GM12878 (cell line): ENCODE measurements at regions not wholly inside any gene's neighbourhood (a gene's known extent, or its start where the extent isn't known, plus 50 kb on each side); places are given as distances from the start of the nearest gene placed in this dataset.

ENCODE experiments used
- ATAC-seq: fragments of 200-7000 bp; cut with Tn5 transposase; 3 replicates; pipeline ENCODE4 v1.9.1; 2020; ENCODE audit warnings: mild to moderate bottlenecking, moderate library complexity
- BruUV-seq: library from RNA; stranded (reverse); fragments of 400-500 nt; replicated peaks from 2 replicates; lab custom pipeline; 2021; lab: Mats Ljungman, UMichigan
- CTCF ChIA-PET: fragments of 300-600 bp; sonication (Branson Sonifier 250); formaldehyde crosslinking; extraction: SDS; loops from one replicate; lab custom pipeline; 2021; ENCODE audit warnings: inconsistent platforms; lab: Yijun Ruan, JAX
- POLR2A ChIA-PET: fragments of 350-600 bp; formaldehyde crosslinking; extraction: SDS; loops from one replicate; lab custom pipeline; 2021; ENCODE audit warnings: inconsistent platforms; lab: Charles Lee
- RAD21 ChIA-PET: fragments of 300-600 bp; sonication (Branson Sonifier 250); formaldehyde crosslinking; loops from one replicate; lab custom pipeline; 2023; ENCODE audit warnings: antibody characterized with exemption; ENCODE audit not compliant: unreplicated experiment; lab: Charles Lee
- SMC1A ChIA-PET: fragments of 300-600 bp; sonication (Branson Sonifier 250); formaldehyde crosslinking; loops from one replicate; lab custom pipeline; 2023; ENCODE audit not compliant: unreplicated experiment, uncharacterized antibody; lab: Charles Lee
- DNase-seq: peaks from one replicate; pipeline ENCODE4 v3.0.0-alpha.2; 2011; ENCODE audit warnings: low read depth, low spot score
- FAIRE-seq: peaks from 3 replicates; lab custom pipeline; 2011; peaks lifted over from hg19 to GRCh38; lab: Jason Lieb, UNC
- H2AFZ ChIP-seq: 2 replicates; pipeline ENCODE4 v1.6.0; 2011; ENCODE audit warnings: low read depth, low read length, control low read depth; ENCODE audit not compliant: control insufficient read depth
- H3K27ac ChIP-seq: 2 replicates; pipeline ENCODE4 v1.5.1; 2011; ENCODE audit warnings: control low read depth; ENCODE audit not compliant: control insufficient read depth, insufficient read depth
- H3K27me3 ChIP-seq, 2 experiments: replicated peaks in 1 of 2; 2 replicates each; pipeline versions ENCODE4 v1.6.0 to v1.6.1; 2011; ENCODE audit warnings: low read length in 1 of 2; ENCODE audit not compliant: control insufficient read depth in 2 of 2, insufficient read depth in 2 of 2
- H3K36me3 ChIP-seq, 2 experiments: 2 replicates each; pipeline ENCODE4 v1.5.1; 2011; ENCODE audit warnings: low read length in 1 of 2; ENCODE audit not compliant: control insufficient read depth in 2 of 2, insufficient read depth in 2 of 2
- H3K4me1 ChIP-seq: 2 replicates; pipeline ENCODE4 v1.6.1; 2011; ENCODE audit warnings: mild to moderate bottlenecking, low read length, moderate library complexity, mixed read lengths; ENCODE audit not compliant: control insufficient read depth, insufficient read depth
- H3K4me2 ChIP-seq: 2 replicates; pipeline ENCODE4 v1.6.0; 2011; ENCODE audit warnings: control low read depth; ENCODE audit not compliant: control insufficient read depth, insufficient read depth
- H3K4me3 ChIP-seq: fragments of 200-600 bp; sonication (generic); 2 replicates; pipeline ENCODE4 v1.5.1; 2016
- H3K79me2 ChIP-seq: 2 replicates; pipeline ENCODE4 v1.6.0; 2011; ENCODE audit warnings: low read length; ENCODE audit not compliant: control insufficient read depth, insufficient read depth
- H3K9ac ChIP-seq: 2 replicates; pipeline ENCODE4 v1.8.0; 2011; ENCODE audit warnings: low read length, control low read depth, mixed read lengths; ENCODE audit not compliant: control insufficient read depth, insufficient read depth
- H3K9me3 ChIP-seq: replicated peaks from 3 replicates; pipeline ENCODE4 v1.5.1; 2011; ENCODE audit warnings: mild to moderate bottlenecking, low read length; ENCODE audit not compliant: control insufficient read depth, insufficient read depth
- H4K20me1 ChIP-seq: 2 replicates; pipeline ENCODE4 v1.6.0; 2011; ENCODE audit not compliant: control insufficient read depth, insufficient read depth
- E2F4 ChIP-seq: IDR thresholded peaks from 2 replicates; pipeline ENCODE4 v1.6.1; 2012; ENCODE audit warnings: low read depth, low read length, improper control_type of control experiment
- NFXL1 ChIP-seq: fragments of 450-650 bp; IDR thresholded peaks from 2 replicates; pipeline ENCODE4 v1.6.1; 2017; ENCODE audit warnings: antibody characterized with exemption, mild to moderate bottlenecking, borderline replicate concordance
- NR2C1 ChIP-seq: fragments of 450-650 bp; IDR thresholded peaks from 2 replicates; pipeline ENCODE4 v1.6.1; 2017; ENCODE audit warnings: antibody characterized with exemption, mild to moderate bottlenecking, moderate library complexity
- TCF12 ChIP-seq: IDR thresholded peaks from 2 replicates; pipeline ENCODE4 v1.6.1; 2011; ENCODE audit warnings: low read depth, mild to moderate bottlenecking, low read length
- WRNIP1 ChIP-seq: IDR thresholded peaks from 2 replicates; pipeline ENCODE4 v1.6.1; 2011; ENCODE audit warnings: low read depth, low read length, improper control_type of control experiment, borderline replicate concordance
- ZNF217 ChIP-seq: fragments of 450-650 bp; IDR thresholded peaks from 2 replicates; pipeline ENCODE4 v1.6.1; 2017; ENCODE audit warnings: antibody characterized with exemption, mild to moderate bottlenecking
- ZSCAN29 ChIP-seq: fragments of 450-650 bp; IDR thresholded peaks from 2 replicates; pipeline ENCODE4 v1.6.1; 2017; ENCODE audit warnings: mild to moderate bottlenecking, moderate library complexity
- ZZZ3 ChIP-seq: IDR thresholded peaks from 2 replicates; pipeline ENCODE4 v1.6.1; 2011; ENCODE audit warnings: low read depth; ENCODE audit not compliant: control insufficient read depth, insufficient read length
- WGBS: methylation state at CpG from one replicate; pipeline ENCODE4 v1.1.6; 2016; ENCODE audit warnings: low lambda C conversion rate; ENCODE audit not compliant: insufficient replicate concordance, insufficient coverage; ENCODE audit errors: missing lambda C conversion rate; 5-methylcytosine and 5-hydroxymethylcytosine counted together
- in situ Hi-C: fragments of 300-500 bp; cut with MboI; formaldehyde crosslinking; loops from 9 replicates; pipeline ENCODE4 v1.14.3; 2018; ENCODE audit warnings: mixed read lengths
- intact Hi-C: fragments of 100-400 bp; cut with micrococcal nuclease; formaldehyde crosslinking; loops from one replicate; pipeline ENCODE4 v1.14.2; 2022; ENCODE audit not compliant: unreplicated experiment
- TF ChIP-seq, protein P1 (sequence below): fragments of 450-650 bp; IDR thresholded peaks from 2 replicates; pipeline ENCODE4 v1.6.1; 2017; ENCODE audit warnings: mild to moderate bottlenecking, moderate library complexity

DNA sequence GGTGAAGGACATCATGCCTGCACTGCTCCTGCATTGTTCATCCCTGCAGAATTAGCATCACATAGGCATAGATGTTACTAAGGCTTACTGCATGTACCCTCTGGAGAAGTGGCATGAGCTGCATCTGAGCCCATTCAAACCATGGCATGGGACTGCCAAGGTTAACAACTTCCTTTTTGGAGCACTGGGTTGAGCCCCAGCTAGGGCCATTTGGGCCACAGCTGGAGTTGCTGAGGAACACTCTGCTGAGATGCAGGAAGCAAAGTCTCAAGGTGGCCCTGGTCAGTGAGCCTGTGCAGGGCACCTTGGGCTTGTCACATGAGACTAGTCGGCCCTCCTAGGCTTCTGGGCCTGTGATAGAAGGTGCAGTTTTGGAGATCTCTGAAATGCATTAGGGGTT is 511.2 kb downstream of the C12orf50 start:
- CTCF ChIA-PET = no interaction called here
- no peaks in the 10 kb centered on the region for H3K4me1 ChIP-seq
- no peaks in the 10 kb centered on the region for H3K79me2 ChIP-seq
- WGBS = 13% methylated on average over 1 of the region's 1 CpG
- RAD21 ChIA-PET = no interaction called here
- no peaks in the 10 kb centered on the region for H4K20me1 ChIP-seq
- DNase-seq = no peak
- H3K27ac ChIP-seq = no peak overlapping the region
- no peak overlapping the region for H3K4me3 ChIP-seq
- TF ChIP-seq ZZZ3 (no peak), E2F4 (no peak), ZSCAN29 (no peak), NR2C1 (no peak), NFXL1 (no peak), TCF12 (no peak), ZNF217 (no peak), WRNIP1 (no peak)
- TF ChIP-seq, protein P1, sequence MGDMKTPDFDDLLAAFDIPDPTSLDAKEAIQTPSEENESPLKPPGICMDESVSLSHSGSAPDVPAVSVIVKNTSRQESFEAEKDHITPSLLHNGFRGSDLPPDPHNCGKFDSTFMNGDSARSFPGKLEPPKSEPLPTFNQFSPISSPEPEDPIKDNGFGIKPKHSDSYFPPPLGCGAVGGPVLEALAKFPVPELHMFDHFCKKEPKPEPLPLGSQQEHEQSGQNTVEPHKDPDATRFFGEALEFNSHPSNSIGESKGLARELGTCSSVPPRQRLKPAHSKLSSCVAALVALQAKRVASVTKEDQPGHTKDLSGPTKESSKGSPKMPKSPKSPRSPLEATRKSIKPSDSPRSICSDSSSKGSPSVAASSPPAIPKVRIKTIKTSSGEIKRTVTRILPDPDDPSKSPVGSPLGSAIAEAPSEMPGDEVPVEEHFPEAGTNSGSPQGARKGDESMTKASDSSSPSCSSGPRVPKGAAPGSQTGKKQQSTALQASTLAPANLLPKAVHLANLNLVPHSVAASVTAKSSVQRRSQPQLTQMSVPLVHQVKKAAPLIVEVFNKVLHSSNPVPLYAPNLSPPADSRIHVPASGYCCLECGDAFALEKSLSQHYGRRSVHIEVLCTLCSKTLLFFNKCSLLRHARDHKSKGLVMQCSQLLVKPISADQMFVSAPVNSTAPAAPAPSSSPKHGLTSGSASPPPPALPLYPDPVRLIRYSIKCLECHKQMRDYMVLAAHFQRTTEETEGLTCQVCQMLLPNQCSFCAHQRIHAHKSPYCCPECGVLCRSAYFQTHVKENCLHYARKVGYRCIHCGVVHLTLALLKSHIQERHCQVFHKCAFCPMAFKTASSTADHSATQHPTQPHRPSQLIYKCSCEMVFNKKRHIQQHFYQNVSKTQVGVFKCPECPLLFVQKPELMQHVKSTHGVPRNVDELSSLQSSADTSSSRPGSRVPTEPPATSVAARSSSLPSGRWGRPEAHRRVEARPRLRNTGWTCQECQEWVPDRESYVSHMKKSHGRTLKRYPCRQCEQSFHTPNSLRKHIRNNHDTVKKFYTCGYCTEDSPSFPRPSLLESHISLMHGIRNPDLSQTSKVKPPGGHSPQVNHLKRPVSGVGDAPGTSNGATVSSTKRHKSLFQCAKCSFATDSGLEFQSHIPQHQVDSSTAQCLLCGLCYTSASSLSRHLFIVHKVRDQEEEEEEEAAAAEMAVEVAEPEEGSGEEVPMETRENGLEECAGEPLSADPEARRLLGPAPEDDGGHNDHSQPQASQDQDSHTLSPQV = no peak
- SMC1A ChIA-PET = no interaction called here
- H3K4me2 ChIP-seq = no peak overlapping the region
- no peak for FAIRE-seq
- H3K9me3 ChIP-seq = no peaks in the 10 kb centered on the region
- BruUV-seq = no TSS peak
- in situ Hi-C loops (no loop called here), intact Hi-C loops (no loop called here)
- H3K27me3 ChIP-seq = no peaks in the 10 kb centered on the region
- no peak overlapping the region for H3K9ac ChIP-seq
- no peaks in the 10 kb centered on the region for H3K36me3 ChIP-seq
- POLR2A ChIA-PET = no interaction called here
- no peak overlapping the region for H2AFZ ChIP-seq
- no peak for ATAC-seq
